GM03348 (cell line): ENCODE measurements at regions not wholly inside any gene's neighbourhood (a gene's known extent, or its start where the extent isn't known, plus 50 kb on each side); places are given as distances from the start of the nearest gene placed in this dataset.

Experiments
- DNase-seq: peaks from one replicate; pipeline ENCODE4 v3.0.0; 2012; ENCODE audit warnings: low spot score

GRCh38 chr4:35835893-35836292, 408.4 kb downstream of the ARAP2 start:
- no peak for DNase-seq

GRCh38 chr4:35836596-35836995, 407.7 kb downstream of the ARAP2 start:
- no peak for DNase-seq

- DNase-seq = no peak
Observed at GRCh38 chr4:35867057-35867456, 377.3 kb downstream of the ARAP2 start.

- no peak for DNase-seq
Observed at GRCh38 chr4:35872273-35872672, 372.0 kb downstream of the ARAP2 start.

GRCh38 chr4:35879479-35879878, 364.8 kb downstream of the ARAP2 start:
- no peak for DNase-seq

GRCh38 chr4:35883108-35883507, 361.2 kb downstream of the ARAP2 start:
- DNase-seq = no peak

- DNase-seq = no peak
Observed at GRCh38 chr4:35884714-35885480, 359.4 kb downstream of the ARAP2 start.

- no peak for DNase-seq
Observed at GRCh38 chr4:35897808-35898207, 346.5 kb downstream of the ARAP2 start.

DNA sequence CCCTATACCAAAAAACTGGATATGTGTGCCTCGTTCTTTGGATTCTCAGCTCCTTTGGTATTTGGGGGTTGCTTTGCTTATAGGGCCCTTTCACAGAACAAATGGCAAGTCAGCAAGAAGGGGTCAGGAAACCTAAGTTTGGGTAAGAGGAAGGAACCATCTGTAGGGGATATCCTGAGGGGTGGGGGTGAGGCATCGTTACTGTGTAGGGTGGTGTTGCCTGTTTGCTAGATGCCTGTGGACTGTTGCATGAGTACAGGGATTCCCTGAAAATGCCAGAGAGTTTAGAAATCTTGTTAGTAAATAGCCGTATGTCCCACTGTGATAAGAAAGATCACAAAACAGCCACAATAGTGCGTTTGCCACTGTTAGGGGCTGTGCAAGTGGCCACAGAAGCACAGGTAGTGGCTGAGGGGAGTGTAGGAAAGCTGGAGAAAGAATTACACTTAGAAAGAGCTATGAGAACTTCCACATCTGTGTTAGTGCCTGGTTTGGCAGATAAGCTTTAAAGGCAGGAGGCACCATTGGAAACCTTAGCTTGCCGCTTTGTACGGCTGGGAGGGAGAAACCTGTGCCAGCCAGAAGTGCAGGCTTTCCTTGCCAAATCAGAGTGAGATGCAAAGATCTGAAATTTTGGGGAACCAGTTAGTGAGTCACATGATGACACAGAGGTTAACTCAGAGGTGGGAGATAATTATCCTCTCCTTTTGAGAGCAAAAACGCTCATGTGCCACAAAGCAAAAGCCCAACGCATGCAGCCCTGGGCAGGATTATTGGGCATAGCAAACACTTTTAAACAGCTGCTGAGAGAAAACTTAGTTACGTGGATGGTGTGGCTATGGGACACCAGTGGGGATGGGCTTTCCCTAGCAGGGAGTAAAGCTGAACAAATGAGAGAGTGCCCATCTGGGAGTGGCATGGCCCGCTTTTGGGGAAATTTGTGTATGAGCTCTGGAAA, 343.7 kb downstream of the ARAP2 start:
- DNase-seq = no peak

DNA sequence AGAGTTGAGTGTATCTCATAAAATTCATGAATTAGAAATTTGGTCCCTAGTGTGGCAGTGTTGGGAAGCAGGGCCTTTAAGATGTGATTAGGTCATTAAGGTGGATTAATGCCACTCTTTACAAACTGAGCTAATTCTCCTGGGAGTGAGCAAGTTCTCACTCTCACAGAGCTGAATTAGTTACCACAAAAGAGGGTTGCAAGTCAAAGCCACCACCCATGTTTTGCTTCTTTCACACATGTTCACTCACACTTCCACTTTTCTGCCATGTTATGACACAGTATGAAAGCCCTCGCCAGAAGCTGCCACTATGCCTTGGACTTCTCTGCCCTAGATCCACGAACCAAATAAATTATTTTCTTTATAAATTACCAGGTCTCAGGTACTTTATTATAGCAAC, 332.1 kb downstream of the ARAP2 start:
- no peak for DNase-seq

DNA sequence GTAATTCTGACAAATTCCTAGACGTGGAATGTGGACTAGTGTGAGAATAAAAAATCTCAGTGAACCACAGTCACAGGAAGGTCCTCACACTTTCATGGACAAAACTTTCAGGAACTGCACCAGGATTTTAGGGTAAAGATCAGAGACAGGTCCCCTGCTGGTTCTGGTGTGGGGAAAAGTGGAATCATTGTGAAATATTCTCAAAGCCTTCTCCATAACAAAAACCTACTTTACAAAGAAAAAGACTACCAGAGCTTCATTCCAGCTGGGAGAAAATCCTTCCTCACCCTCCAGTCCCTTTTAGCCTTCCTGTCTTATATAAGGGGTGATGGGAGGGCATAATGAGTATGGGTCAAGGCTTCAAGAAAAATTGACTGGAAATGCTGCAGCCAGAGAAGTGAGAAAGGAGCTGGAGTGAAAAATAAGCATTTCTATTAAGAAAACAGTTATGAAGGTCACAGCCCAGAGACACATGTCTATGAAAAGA, 325.8 kb downstream of the ARAP2 start:
- DNase-seq = no peak

DNA sequence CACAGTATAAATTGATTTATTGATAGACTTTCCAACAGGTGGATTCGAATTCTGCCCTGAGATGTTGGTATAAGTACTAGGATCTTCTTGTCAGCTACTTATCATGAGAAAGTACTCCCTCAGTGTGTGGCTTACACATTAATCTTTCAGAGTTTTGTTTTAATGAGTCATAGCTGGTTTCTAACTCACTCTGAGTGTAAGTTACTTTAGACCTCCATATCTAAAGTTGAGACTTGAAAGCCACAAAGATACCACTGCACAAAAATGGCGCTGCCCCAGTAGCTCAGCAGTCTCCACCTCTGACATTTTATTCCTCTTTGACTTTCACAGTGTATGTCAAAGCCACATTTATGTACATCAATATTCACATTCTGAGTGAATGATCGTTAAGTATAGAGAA, 318.5 kb downstream of the ARAP2 start:
- DNase-seq = no peak

DNA sequence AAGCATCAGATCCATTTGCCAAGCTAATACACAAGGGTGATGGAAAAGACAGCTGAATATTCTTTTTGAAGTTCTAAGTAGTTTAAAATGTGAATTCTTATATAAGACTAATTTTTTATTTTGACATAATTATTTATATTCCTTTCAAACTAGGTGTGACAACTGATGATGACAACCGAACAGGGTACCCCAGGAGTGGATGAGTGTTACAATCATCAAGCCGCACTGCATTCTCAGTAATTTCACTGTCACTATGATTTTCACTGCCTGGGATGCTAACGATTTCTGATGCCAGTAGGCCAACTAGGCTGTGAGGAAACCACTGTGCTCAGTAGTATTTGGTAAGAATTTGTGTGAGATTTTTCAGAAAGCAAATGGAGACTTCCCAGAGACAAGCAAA, 317.5 kb downstream of the ARAP2 start:
- no peak for DNase-seq

- no peak for DNase-seq
Observed at GRCh38 chr4:35933901-35934300, 310.4 kb downstream of the ARAP2 start.

DNA sequence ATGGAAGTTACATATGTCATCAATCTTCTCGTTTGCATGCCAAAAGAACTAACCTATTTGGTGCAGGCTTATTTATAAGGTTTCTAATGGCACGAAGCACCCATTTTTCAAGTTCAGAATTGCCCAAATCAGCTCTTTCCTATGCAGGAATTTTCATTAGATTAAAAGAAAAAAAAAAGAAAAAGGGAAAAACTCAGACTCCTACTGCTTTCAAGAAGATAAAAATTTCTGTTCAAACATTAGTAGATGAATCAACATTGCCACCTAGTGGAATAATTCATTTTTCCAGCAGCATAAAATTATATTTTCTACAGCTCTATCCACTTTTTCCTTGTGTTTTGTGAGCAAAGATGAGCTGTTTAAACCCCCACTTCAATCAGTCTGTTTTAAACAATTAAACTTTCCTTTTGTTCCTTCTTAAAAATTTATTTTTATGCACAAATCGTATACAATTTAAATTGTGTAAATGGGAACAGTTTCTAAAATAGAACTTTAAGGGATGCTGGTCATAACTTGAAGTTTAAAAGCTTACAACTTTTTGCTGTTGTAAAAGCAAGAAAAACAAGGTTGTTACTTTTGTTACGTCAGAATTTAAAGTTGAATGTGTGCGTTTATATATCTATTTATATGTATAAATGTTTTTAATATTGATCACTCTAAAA, 309.9 kb downstream of the ARAP2 start:
- DNase-seq = peak; percentile 22

DNA sequence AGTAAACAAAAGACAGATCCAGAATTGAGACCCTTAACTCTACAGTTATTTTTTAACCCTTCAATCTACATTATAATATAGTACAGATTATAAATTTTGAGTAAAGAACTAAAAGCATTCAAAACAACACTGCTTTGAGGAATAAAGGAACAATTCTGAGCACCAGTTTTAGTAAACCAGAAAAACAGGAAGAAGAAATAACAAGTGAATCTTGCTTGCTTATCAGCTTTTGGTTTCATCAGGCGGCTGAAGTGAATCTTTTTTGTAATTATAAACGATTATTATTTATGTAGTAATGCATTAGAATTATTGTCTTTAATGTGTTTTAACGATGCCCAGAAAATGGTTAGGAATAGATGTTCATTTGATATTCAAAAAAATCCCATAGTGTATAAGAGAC, 305.4 kb downstream of the ARAP2 start:
- no peak for DNase-seq

GRCh38 chr4:35939751-35940150, 304.6 kb downstream of the ARAP2 start:
- no peak for DNase-seq

GRCh38 chr4:35942092-35942491, 302.2 kb downstream of the ARAP2 start:
- DNase-seq = no peak

GRCh38 chr4:35943606-35944005, 300.7 kb downstream of the ARAP2 start:
- DNase-seq = no peak

GRCh38 chr4:35948171-35948570, 296.1 kb downstream of the ARAP2 start:
- DNase-seq = no peak

DNA sequence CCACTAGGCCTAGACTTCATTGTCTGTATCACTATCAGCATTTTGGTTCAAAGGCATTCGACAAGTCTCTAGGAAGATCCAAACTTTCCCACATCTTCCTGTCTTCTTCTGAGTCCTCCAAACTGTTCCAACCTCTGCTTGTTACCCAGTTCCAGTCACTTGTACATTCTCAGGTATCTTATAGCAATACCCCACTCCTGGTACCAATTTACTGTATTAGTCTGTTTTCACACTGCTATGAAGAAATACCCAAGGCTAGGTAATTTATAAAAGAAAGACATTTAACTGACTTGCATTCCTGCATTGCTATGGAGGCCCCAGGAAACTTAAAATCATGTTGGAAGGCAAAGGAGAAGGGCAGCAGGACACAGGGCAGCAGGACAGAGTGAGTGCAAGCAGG, 293.9 kb downstream of the ARAP2 start:
- no peak for DNase-seq

GRCh38 chr4:35952751-35953150, 291.6 kb downstream of the ARAP2 start:
- DNase-seq = no peak

DNA sequence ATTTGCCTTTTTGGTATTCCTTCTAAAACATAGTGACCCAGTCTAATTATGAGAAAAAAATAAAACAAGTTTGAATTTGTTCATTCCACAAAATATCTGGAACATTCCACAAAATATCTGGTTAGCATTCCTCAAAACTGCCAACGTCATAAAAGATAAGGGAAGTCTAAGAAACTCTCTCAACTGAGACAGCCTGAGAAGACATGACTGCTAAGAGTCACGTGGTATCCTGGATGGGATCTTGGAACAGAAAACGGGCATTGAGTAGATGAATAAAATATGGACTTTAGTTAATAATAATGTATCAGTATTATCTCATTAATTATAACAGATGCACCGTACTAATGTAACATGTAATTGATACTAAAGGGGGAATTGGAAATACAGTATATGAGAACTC, 280.9 kb downstream of the ARAP2 start:
- no peak for DNase-seq
